Fibroblast of lung (primary cell): ENCODE measurements at regions not wholly inside any gene's neighbourhood (a gene's known extent, or its start where the extent isn't known, plus 50 kb on each side); places are given as distances from the start of the nearest gene placed in this dataset.

Experiments used
- DNase-seq, 2 donors: peaks; one replicate each; pipeline versions ENCODE4 v3.0.0 to v3.0.0-alpha.2; 2010; ENCODE audit warnings: low read depth in 2 of 2
- H2AFZ ChIP-seq: 2 replicates; pipeline ENCODE4 v1.5.1; 2012; ENCODE audit warnings: low read length, control low read depth, inconsistent platforms
- H3K27ac ChIP-seq: 2 replicates; pipeline ENCODE4 v1.5.1; 2011; ENCODE audit warnings: low read length, control low read depth; ENCODE audit not compliant: insufficient read depth
- H3K27me3 ChIP-seq: 2 replicates; pipeline ENCODE4 v1.5.1; 2011; ENCODE audit warnings: mild to moderate bottlenecking, low read length; ENCODE audit not compliant: control insufficient read depth, insufficient read depth
- H3K36me3 ChIP-seq: 2 replicates; pipeline ENCODE4 v1.5.1; 2011; ENCODE audit warnings: low read length; ENCODE audit not compliant: control insufficient read depth, insufficient read depth
- H3K4me1 ChIP-seq: 2 replicates; pipeline ENCODE4 v1.5.1; 2011; ENCODE audit warnings: low read length; ENCODE audit not compliant: control insufficient read depth, insufficient read depth; ENCODE audit errors: extremely low read depth
- H3K4me2 ChIP-seq: 2 replicates; pipeline ENCODE4 v1.5.1; 2011; ENCODE audit warnings: low read length, control low read depth; ENCODE audit not compliant: insufficient read depth; ENCODE audit errors: extremely low read depth
- H3K4me3 ChIP-seq, 4 experiments: fragments of 200-600 bp in 1 of 4; sonication (generic) in 1 of 4; replicated peaks in 1 of 4; 2 replicates each; pipeline ENCODE4 v1.5.1; 2011 to 2016; ENCODE audit warnings: low read length in 4 of 4, low read depth in 3 of 4, mild to moderate bottlenecking in 3 of 4, control low read depth in 2 of 4, inconsistent platforms in 1 of 4, mixed read lengths in 1 of 4; ENCODE audit not compliant: insufficient read depth in 1 of 4; ENCODE audit errors: control extremely low read depth in 1 of 4
- H3K79me2 ChIP-seq: 2 replicates; pipeline ENCODE4 v1.5.1; 2012; ENCODE audit warnings: mild to moderate bottlenecking, low read length, inconsistent platforms; ENCODE audit not compliant: control insufficient read depth, insufficient read depth
- H3K9ac ChIP-seq: 2 replicates; pipeline ENCODE4 v1.5.1; 2011; ENCODE audit warnings: mild to moderate bottlenecking, low read length, control low read depth; ENCODE audit not compliant: insufficient read depth
- H3K9me3 ChIP-seq: 2 replicates; pipeline ENCODE4 v1.5.1; 2012; ENCODE audit warnings: low read depth, low read length; ENCODE audit not compliant: control insufficient read depth, insufficient read depth
- H4K20me1 ChIP-seq: 2 replicates; pipeline ENCODE4 v1.5.1; 2011; ENCODE audit warnings: low read length; ENCODE audit not compliant: control insufficient read depth, insufficient read depth; ENCODE audit errors: extremely low read depth
- EZH2 ChIP-seq: IDR thresholded peaks from 2 replicates; pipeline ENCODE4 v1.5.1; 2012; ENCODE audit warnings: low read length, control low read depth, mild to moderate bottlenecking; ENCODE audit errors: missing control alignments
- TF ChIP-seq, protein P1 (sequence below), 2 donors: IDR thresholded peaks in 1 of 2; conservative IDR thresholded peaks in 1 of 2; 1 replicate in 1 of 2; 2 replicates in 1 of 2; pipeline ENCODE4 v1.5.1; 2011 to 2012; ENCODE audit warnings: low read length in 2 of 2, control low read depth in 1 of 2, inconsistent platforms in 1 of 2, low read depth in 1 of 2, mild to moderate bottlenecking in 1 of 2

DNA sequence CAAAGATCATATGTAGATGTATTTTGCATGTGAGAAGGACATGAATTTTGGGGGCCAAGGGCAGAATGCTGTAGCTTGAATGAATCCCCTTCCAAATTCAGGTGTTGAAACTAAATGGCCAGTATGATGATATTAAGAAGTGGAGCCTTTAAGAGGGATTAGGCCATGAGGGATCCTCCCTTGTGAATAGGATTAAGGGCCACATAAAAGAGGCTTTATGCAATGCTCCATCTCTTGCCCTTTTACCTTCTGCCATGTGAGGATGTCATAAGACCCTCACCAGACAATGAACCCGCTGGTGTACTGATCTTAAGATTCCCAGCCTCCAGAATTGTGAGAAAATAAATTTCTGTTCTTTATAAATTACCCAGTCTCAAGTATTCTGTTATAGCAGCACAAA lies 206.1 kb downstream of the YTHDC2 start:
- no peaks in the 10 kb centered on the region for H3K4me1 ChIP-seq
- H3K4me3 ChIP-seq = no peak overlapping the region
- H3K4me2 ChIP-seq = no peak overlapping the region
- H3K9me3 ChIP-seq = no peaks in the 10 kb centered on the region
- no peak overlapping the region for H3K27ac ChIP-seq
- no peaks in the 10 kb centered on the region for H3K27me3 ChIP-seq
- H3K79me2 ChIP-seq = no peaks in the 10 kb centered on the region
- H3K36me3 ChIP-seq = no peaks in the 10 kb centered on the region
- H4K20me1 ChIP-seq = no peaks in the 10 kb centered on the region
- H3K9ac ChIP-seq = no peak overlapping the region
- TF ChIP-seq, protein P1, sequence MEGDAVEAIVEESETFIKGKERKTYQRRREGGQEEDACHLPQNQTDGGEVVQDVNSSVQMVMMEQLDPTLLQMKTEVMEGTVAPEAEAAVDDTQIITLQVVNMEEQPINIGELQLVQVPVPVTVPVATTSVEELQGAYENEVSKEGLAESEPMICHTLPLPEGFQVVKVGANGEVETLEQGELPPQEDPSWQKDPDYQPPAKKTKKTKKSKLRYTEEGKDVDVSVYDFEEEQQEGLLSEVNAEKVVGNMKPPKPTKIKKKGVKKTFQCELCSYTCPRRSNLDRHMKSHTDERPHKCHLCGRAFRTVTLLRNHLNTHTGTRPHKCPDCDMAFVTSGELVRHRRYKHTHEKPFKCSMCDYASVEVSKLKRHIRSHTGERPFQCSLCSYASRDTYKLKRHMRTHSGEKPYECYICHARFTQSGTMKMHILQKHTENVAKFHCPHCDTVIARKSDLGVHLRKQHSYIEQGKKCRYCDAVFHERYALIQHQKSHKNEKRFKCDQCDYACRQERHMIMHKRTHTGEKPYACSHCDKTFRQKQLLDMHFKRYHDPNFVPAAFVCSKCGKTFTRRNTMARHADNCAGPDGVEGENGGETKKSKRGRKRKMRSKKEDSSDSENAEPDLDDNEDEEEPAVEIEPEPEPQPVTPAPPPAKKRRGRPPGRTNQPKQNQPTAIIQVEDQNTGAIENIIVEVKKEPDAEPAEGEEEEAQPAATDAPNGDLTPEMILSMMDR (conservative IDR thresholded peaks at IDR 0.05 in 1 of 2, IDR thresholded peaks at IDR 0.05 in 1 of 2; ENCODE audit: low read depth in 1 of 2, low read length in 2 of 2) = no peak
- no peak for DNase-seq
- H2AFZ ChIP-seq = no peak overlapping the region

GRCh38 chr5:113721171-113721570 lies 207.7 kb downstream of the YTHDC2 start:
- H3K4me1 ChIP-seq = no peaks in the 10 kb centered on the region
- H3K27ac ChIP-seq = no peak overlapping the region
- no peaks in the 10 kb centered on the region for H3K9me3 ChIP-seq

DNA sequence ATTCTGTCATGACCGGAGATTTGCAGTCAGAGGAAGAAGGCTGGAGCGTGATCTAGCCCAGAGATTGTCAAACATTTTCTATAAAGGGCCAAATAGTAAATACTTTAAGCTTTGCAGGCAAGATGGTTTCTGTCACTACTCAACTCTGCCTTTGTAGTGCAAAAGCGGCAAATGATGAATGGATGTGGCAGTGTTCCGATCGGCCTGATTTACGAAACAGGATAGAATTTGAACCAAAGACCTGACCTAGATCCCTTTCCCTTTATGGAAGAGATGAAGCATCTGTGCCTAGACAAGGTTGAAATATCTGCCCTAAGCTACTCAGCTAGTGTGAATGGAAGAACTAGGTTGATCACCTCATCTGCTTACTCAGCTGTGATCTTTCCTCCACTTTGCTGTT lies 209.5 kb downstream of the YTHDC2 start:
- Histone ChIP-seq H3K79me2 (no peaks in the 10 kb centered on the region), H3K27me3 (no peaks in the 10 kb centered on the region), H3K27ac (no peak overlapping the region), H3K9me3 (no peaks in the 10 kb centered on the region), H4K20me1 (no peaks in the 10 kb centered on the region), H2AFZ (no peak overlapping the region), H3K9ac (no peak overlapping the region), H3K4me3 (no peak overlapping the region), H3K36me3 (no peaks in the 10 kb centered on the region), H3K4me1 (no peaks in the 10 kb centered on the region), H3K4me2 (no peak overlapping the region)
- TF ChIP-seq, protein P1 (conservative IDR thresholded peaks at IDR 0.05 in 1 of 2, IDR thresholded peaks at IDR 0.05 in 1 of 2; ENCODE audit: low read depth in 1 of 2, low read length in 2 of 2) = no peak
- TF ChIP-seq EZH2 = no peak
- peak in 1 of 2 donors; percentile 2 for DNase-seq

More at GRCh38 chr5:113721171-113721570, 207.7 kb downstream of the YTHDC2 start:
- H2AFZ ChIP-seq = no peak overlapping the region
- no peak for DNase-seq
- TF ChIP-seq, protein P1 (conservative IDR thresholded peaks at IDR 0.05 in 1 of 2, IDR thresholded peaks at IDR 0.05 in 1 of 2; ENCODE audit: low read depth in 1 of 2, low read length in 2 of 2) = no peak
- no peak for TF ChIP-seq EZH2
- H3K9ac ChIP-seq = no peak overlapping the region
- H3K79me2 ChIP-seq = no peaks in the 10 kb centered on the region
- no peaks in the 10 kb centered on the region for H3K36me3 ChIP-seq
- H3K4me3 ChIP-seq = no peak overlapping the region
- no peak overlapping the region for H3K4me2 ChIP-seq
- H4K20me1 ChIP-seq = no peaks in the 10 kb centered on the region
- H3K27me3 ChIP-seq = no peaks in the 10 kb centered on the region
